Fibroblast of mammary gland (primary cell): ENCODE measurements at regions not wholly inside any gene's neighbourhood (a gene's known extent, or its start where the extent isn't known, plus 50 kb on each side); places are given as distances from the start of the nearest gene placed in this dataset.

Source experiments
- DNase-seq: peaks from one replicate; pipeline ENCODE4 v3.0.0-alpha.2; 2010; ENCODE audit warnings: low read depth
- H3K4me3 ChIP-seq: 2 replicates; pipeline ENCODE4 v1.5.1; 2011; ENCODE audit warnings: low read depth, mild to moderate bottlenecking, low read length, moderate library complexity; ENCODE audit not compliant: control insufficient read depth
- CTCF ChIP-seq: conservative IDR thresholded peaks from 2 replicates; pipeline ENCODE4 v1.5.1; 2011; ENCODE audit warnings: low read depth, low read length, inconsistent platforms; ENCODE audit not compliant: control insufficient read depth, insufficient read depth

GRCh38 chr18:22841840-22842239 is 91.3 kb upstream of the RBBP8 start:
- no peak for TF ChIP-seq CTCF
- H3K4me3 ChIP-seq: no peak overlapping the region
- DNase-seq: no peak

GRCh38 chr18:22844190-22844589 is 88.9 kb upstream of the RBBP8 start:
- no peak overlapping the region for H3K4me3 ChIP-seq
- peak; percentile 17 for DNase-seq
- TF ChIP-seq CTCF: no peak

GRCh38 chr18:22844628-22845027 is 88.5 kb upstream of the RBBP8 start:
- H3K4me3 ChIP-seq: no peak overlapping the region
- no peak for DNase-seq
- TF ChIP-seq CTCF: no peak

GRCh38 chr18:22846088-22846683 is 86.9 kb upstream of the RBBP8 start:
- H3K4me3 ChIP-seq: no peak overlapping the region
- peak; percentile 60 for TF ChIP-seq CTCF
- peak; percentile 42 for DNase-seq

- H3K4me3 ChIP-seq: no peak overlapping the region
- no peak for TF ChIP-seq CTCF
- no peak for DNase-seq
Measured at GRCh38 chr18:22846697-22847096, 86.4 kb upstream of the RBBP8 start.

GRCh38 chr18:22847392-22847791 is 85.7 kb upstream of the RBBP8 start:
- H3K4me3 ChIP-seq: no peak overlapping the region
- no peak for DNase-seq
- TF ChIP-seq CTCF: no peak
